Mucosa of gallbladder (tissue), 1 donor: ENCODE measurements at regions not wholly inside any gene's neighbourhood (a gene's known extent, or its start where the extent isn't known, plus 50 kb on each side); places are given as distances from the start of the nearest gene placed in this dataset.

Experiments
- DNase-seq: peaks from one replicate; pipeline ENCODE4 v3.0.0-alpha.2; 2020; ENCODE audit warnings: low spot score
- donor health status: DM: no; HTN: no; CAD: no.

GRCh38 chr20:11281768-11282167 is 608.0 kb upstream of the JAG1 start:
- DNase-seq: no peak

GRCh38 chr20:11287126-11287525 is 613.3 kb upstream of the JAG1 start:
- DNase-seq: no peak

DNA sequence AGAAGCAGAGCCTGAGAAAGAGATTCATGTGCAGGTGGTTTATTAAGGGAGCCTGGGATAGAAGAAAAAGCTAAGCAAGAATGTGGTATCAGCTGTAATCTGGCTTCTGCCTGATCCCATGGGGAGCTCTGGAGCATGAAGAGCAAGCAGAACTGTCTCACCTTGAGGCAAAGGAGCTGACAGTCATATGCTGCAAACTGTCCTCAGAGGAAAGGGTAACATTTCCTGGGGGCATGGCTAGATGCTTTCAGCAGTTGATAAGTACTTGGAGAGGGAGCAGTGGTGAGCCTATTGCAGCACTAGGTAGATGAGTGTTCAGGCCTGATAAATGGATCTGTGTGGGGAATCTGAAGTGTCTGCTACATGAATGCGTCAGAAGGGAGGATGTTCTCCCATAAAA is 621.5 kb upstream of the BTBD3 start:
- DNase-seq: no peak

DNA sequence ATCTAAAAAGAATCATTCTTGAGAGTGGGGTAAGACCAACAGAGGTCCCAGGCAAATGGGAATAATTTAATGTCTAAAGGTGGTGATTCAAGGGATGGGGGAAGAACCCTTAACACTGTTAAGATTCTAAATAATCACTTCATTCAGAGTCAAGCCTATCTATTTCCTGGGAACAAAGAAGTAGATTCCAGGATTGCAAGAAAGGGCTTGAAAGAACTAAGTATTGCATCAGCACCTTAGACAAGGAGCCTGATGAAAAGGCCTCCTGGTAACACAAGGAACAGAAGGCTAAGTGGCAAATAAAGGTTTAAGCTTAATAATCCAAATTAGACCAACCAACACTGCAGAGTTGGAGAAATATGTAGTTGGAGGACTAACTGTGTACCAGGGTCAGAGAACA is 620.7 kb upstream of the BTBD3 start:
- DNase-seq: no peak

DNA sequence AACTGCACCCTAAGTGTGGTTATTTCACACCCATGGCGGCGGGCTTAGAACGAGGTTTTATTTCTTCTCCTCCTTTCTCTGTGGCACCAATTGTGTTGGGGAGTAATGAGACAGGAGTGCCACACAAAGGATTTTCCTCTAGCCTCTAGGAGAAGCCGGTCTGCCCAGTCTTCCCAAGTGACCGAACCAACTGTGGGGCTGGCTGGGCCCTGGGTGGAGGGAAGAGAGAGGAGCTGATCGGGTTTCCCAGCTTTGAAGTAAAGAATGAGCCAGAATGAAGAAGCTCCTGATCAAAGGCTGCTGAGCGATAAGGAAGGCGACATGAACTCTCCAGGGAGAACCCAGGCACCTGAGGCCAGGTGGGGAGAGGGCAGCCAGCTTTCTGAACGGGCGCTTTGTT is 616.0 kb upstream of the BTBD3 start:
- DNase-seq: no peak

GRCh38 chr20:11302436-11302835 is 615.3 kb upstream of the BTBD3 start:
- DNase-seq: no peak

DNA sequence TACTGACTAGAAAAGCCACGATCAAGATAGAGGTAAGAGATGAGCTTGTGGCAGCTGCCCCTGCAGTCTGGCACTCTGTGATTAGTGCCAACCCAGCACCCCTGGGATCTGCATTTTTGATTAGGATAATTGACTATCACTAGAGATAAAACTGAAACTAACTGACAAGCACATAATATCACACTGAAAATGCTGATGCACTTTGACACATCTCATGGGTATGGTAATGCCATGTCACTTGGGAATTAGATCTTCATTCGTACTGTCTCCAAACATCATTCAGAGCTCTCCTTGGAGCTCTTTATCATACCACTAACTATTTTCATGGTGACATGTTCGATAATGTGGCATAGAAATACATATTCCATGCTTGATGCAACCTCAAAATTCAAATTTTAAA is 612.9 kb upstream of the BTBD3 start:
- no peak for DNase-seq

- no peak for DNase-seq
Observed at GRCh38 chr20:11305406-11305805, 612.3 kb upstream of the BTBD3 start.

DNA sequence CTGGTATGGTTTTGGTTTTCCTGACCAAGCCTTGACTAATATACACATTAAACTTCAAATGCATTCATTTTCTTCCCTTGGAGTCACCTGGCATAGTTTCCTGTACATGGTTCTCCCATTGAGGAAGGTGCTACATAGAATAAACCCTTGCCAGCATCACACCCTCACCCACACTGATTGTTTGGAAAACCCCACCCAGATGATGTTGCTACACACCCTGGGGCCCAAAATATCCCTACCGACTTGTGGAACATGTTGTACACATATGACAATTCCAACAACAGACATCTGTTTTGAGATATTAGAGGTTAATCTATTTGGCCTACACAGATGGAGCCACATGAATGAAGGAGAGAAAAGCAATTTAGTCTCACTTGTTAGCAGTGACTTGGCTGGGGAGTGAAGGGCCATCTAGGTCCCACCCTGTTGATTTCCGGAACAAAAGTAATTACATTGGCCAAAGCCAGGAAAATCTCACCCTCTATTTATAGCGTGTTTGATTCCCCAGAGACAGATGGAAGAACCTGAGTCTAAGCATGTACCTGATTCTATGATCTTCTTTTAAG is 606.0 kb upstream of the BTBD3 start:
- no peak for DNase-seq

DNA sequence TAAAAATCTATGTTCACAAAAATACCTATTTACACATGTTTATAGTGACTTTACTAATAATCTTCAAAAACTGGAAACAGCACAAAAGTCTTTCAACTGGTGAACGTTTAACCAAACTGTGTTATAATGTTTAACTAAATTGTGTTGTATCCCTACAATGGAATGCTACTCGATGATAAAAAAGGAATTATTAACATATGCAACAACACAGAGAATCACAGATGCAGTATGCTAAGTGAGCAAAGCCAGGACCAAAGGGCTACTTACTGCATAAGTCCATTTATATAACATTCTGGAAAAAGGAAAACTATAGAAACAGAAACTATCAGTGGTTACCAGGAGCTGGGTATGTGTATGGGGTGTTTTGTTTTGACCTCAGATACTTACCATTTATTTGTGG is 602.2 kb upstream of the BTBD3 start:
- DNase-seq: no peak

DNA sequence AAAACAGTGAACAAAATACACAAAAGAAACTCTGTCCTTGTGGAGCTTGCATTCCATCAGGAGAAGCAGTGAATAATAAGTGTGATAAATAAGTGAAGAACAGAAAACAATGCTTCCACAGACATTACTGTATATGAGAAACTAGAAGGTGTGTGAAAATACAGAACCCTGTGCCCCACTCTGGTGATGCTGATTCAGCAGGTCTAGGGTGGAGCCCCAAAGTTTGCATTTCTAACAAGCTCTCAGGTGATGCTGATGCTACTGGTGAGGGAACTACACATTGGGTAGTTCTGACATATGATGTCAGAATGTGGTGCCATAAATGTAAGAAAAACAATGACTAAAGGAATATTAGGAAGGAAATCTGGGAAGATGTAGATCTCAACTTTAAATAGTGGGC is 601.4 kb upstream of the BTBD3 start:
- no peak for DNase-seq

GRCh38 chr20:11320033-11320432 is 597.7 kb upstream of the BTBD3 start:
- no peak for DNase-seq

DNA sequence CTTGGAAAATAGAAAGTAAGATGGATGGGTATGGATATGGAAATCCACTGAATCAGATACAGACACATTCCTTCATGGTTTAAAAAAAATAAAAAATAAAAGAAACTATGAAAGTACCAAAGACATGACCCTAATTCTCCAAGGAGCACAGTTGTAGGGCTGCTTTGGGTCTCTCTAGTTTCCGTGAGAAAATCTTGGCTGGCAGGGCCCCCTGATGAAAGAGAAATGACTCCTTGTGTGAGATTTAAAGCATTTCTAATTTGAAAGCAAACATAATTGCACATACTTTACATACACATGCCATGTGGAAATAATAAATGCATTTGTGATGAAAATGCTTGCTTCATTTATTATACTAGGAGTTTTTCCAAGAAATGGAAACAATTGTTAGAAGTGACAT is 593.9 kb upstream of the BTBD3 start:
- DNase-seq: no peak

- no peak for DNase-seq
Observed at GRCh38 chr20:11324990-11325389, 592.7 kb upstream of the BTBD3 start.

DNA sequence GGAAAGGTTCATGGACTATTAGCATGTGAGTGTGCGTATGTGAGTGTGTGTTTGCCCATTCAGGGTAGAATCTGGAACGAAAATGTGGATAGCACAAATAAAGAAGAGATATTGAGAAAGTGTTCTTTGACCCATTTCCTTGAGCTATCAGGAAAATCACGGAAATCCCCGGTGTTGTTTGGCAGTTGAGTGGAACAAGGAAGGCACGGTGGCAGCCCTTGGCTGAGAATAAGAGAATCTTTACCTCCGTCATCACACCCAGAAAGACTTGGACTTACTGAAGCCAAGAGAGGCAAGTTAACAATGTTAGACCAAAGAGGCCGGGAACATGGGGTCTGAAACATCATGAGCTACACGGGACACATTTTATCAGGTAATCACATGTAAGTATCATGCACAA is 588.9 kb upstream of the BTBD3 start:
- no peak for DNase-seq

DNA sequence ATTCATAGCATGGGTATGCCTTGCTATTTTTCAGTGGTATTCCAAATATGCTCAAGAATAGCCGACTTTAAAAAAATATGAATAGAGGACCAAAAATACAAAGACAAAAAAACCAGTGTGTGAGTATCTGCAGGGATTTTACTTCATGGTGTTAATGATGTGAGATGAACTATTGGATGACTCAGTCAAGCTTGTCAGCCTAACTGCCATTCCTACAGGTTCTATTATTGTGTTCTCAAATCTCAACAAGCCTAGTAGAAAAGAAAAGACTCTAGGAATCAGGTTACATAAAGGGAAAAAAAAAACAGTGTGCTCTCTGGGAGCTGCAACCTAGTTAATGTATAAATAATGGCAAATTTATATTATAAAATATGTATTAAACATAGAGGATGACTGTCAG is 588.4 kb upstream of the BTBD3 start:
- no peak for DNase-seq

DNA sequence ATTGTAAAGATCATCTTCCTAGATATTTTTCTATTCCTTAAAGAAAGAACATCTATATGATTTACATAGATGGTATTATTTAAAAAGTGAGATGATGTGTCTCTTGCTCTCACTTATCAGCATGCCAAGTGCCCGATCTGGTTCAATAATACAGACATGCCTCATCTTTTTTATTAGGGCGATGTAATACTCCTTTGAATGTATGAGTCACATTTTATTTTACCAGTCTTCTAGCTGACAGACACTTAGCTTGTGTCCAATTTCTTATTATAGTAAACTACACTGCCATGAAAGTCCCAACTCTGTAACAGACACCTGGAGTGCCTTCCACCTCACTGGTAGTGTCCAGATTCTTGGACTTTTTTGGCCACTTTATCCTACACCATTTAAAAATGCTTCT is 586.6 kb upstream of the BTBD3 start:
- no peak for DNase-seq

DNA sequence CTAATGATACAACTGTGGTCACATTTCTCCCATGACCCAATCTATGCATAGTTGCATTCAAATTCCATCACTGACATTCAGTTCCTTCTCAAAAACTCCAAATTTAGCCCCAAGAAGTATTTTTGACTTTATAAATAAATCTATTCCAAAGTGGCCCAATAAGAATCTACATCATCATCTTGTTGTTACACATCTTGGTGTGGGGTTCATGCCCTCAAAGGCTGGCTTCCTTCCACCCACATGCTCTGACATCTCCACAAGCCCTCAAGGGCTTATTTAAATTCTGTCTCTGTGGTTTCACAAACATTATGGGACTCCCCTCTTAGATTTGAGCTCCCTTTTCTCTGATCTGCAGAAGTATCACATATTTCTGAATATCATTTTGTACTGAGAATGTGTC is 585.3 kb upstream of the BTBD3 start:
- DNase-seq: no peak

GRCh38 chr20:11333634-11334033 is 584.1 kb upstream of the BTBD3 start:
- DNase-seq: no peak

GRCh38 chr20:11337361-11338130 is 580.1 kb upstream of the BTBD3 start:
- DNase-seq: no peak

GRCh38 chr20:11338496-11339306 is 579.0 kb upstream of the BTBD3 start:
- no peak for DNase-seq

DNA sequence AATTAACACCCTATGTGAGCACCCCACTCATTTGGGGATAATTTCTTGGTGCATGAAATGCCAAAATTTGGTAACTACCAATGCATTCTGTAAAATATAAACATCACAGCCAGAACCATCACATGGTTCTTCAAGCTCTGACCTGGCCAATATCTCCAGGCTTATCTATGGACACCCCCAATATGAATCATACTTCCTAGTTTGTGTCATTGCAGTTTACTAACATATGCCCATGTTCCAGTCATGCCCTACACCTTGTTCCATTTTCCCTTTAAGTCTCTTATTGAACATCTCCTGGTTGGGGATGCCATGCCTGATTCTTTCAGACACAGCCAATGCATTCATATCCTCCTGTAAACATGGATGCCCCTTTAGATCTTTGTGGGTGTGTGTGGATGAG is 572.8 kb upstream of the BTBD3 start:
- DNase-seq: no peak

GRCh38 chr20:11347738-11348137 is 570.0 kb upstream of the BTBD3 start:
- no peak for DNase-seq
